BJ (cell line): ENCODE measurements at regions not wholly inside any gene's neighbourhood (a gene's known extent, or its start where the extent isn't known, plus 50 kb on each side); places are given as distances from the start of the nearest gene placed in this dataset.

Experiments used
- CTCF ChIA-PET: fragments of 350-600 bp; formaldehyde crosslinking; extraction: SDS; loops from one replicate; lab custom pipeline; 2021; ENCODE audit warnings: antibody characterized with exemption, inconsistent platforms; lab: Yijun Ruan, JAX
- POLR2A ChIA-PET: fragments of 300-600 bp; sonication (Branson Sonifier 250); formaldehyde crosslinking; extraction: SDS; loops from one replicate; lab custom pipeline; 2021; ENCODE audit warnings: antibody characterized with exemption; lab: Charles Lee
- DNase-seq: peaks from one replicate; pipeline ENCODE4 v3.0.0-alpha.2; 2011; ENCODE audit warnings: low read depth
- H3K27me3 ChIP-seq: 2 replicates; pipeline ENCODE4 v1.6.0; 2011; ENCODE audit warnings: low read length; ENCODE audit not compliant: control insufficient read depth, insufficient read depth
- H3K36me3 ChIP-seq: 2 replicates; pipeline ENCODE4 v1.5.1; 2011; ENCODE audit warnings: low read length; ENCODE audit not compliant: control insufficient read depth, insufficient read depth
- H3K4me3 ChIP-seq: 2 replicates; pipeline ENCODE4 v1.5.1; 2011; ENCODE audit warnings: low read depth, mild to moderate bottlenecking, control low read depth, low read length
- TF ChIP-seq, protein P1 (sequence below): IDR thresholded peaks from 2 replicates; pipeline ENCODE4 v1.5.1; 2011; ENCODE audit warnings: low read depth, mild to moderate bottlenecking, control low read depth, inconsistent platforms, low read length, moderate library complexity; ENCODE audit not compliant: insufficient read depth

DNA sequence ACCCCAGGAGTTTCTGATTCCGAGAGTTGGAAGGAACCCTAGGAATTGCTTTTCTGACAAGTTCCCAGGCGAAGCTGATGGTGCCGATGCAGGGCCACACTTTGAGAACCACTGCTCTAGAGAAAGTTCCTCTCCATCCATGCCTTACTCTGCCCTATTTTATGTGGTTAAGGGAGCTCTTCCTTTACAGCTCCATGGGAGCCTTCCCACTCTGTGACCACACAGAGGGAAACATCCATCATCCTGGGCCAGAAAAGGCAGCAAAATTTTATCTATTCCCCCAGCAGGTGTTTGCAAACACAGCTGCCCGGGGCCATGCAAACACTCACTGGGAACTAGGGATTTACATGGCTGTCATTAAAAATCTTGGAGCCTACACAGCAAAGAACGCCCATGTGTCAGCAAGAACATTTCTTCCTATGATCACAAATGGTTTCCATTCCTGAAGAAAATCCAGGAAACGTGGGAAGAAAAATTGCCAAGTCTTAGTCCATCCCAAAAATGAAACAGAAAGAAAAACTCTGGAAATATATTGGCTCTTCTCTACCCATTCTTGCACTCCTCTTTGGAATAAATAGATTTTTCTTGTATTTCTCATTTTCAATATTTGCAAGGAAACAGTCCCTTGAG is 252.7 kb downstream of the PMP22 start:
- Histone ChIP-seq H3K36me3 (no peaks in the 10 kb centered on the region), H3K27me3 (no peaks in the 10 kb centered on the region), H3K4me3 (no peak overlapping the region)
- TF ChIP-seq, protein P1, sequence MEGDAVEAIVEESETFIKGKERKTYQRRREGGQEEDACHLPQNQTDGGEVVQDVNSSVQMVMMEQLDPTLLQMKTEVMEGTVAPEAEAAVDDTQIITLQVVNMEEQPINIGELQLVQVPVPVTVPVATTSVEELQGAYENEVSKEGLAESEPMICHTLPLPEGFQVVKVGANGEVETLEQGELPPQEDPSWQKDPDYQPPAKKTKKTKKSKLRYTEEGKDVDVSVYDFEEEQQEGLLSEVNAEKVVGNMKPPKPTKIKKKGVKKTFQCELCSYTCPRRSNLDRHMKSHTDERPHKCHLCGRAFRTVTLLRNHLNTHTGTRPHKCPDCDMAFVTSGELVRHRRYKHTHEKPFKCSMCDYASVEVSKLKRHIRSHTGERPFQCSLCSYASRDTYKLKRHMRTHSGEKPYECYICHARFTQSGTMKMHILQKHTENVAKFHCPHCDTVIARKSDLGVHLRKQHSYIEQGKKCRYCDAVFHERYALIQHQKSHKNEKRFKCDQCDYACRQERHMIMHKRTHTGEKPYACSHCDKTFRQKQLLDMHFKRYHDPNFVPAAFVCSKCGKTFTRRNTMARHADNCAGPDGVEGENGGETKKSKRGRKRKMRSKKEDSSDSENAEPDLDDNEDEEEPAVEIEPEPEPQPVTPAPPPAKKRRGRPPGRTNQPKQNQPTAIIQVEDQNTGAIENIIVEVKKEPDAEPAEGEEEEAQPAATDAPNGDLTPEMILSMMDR = no peak
- CTCF ChIA-PET = no interaction called here
- no peak for DNase-seq
- POLR2A ChIA-PET = no interaction called here

DNA sequence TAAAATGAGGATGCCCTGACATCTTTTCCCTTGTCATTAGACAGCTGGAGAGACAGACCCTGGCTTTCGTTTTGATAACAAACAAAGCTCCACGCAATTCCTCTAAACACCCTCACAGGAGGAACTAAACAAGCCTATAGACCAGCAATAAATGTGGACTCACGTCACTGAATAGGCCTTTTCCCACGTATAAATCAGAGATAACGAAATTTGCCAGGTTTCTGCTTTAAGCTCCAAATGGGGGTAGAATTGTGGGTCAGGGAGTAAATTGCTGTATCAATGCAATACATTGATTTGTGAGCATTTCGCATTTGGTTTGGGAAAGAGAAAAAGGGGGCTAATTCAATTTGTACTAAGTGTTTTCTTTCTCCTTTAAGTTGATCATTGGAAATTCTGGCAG is 256.0 kb downstream of the PMP22 start:
- Histone ChIP-seq H3K4me3 (no peak overlapping the region), H3K27me3 (no peaks in the 10 kb centered on the region), H3K36me3 (no peaks in the 10 kb centered on the region)
- ChIA-PET POLR2A (no interaction called here), CTCF (no interaction called here)
- DNase-seq = no peak
- TF ChIP-seq, protein P1 = no peak

DNA sequence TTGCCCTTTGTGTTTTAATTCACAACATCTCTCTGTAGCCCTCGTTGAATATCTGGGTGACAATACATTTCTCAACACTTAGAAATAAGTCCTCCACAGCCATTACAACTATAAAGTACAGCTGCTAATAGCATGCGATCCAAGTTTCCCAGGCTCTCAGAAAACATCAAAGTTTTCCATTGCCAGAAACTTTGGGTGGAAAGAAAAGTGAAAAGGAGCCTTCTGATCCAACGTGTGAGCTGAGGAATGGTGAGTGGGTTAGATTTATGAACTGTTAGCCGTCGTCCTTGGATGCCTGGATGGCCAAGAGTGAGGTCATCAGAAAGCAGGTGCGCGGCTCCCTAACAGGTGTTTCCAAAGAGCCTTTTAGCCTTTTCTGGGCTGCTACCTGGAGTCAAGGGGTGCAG is 258.0 kb downstream of the PMP22 start:
- CTCF ChIA-PET = no interaction called here

DNA sequence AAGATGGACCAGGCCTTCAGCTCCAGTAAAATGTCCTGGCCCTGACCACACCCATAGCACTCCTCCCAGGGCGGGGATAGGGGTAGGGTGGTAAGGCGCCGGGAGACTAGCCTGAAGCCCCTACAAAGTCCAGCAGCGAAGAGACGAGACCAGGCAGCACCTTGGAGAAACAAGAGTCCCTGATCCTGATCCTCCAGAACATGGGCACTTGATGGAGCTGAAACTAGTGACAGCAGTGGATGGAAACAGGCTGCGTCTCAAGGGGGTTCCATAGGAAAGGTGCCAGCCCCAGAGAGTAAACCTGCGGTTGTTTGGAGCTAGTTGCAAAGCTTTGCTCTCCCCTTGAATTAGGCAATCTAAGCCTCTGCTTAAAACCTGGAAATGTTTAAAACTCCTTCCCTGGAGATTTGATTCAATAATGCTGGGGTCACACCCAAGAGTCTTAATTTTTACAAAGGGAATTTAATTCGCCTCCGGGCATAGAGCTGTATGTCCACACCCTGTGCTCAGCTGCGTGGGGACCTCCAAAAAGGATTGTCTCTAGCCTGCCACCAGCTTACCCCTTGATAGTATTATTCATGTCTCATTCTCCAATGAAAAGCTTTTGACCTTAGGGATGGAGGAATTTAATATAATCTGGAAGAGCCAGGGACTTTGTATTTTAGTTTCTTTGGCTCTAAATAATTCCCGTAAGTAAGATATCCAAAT is 258.6 kb downstream of the PMP22 start:
- no peak overlapping the region for H3K4me3 ChIP-seq
- H3K36me3 ChIP-seq = no peaks in the 10 kb centered on the region
- TF ChIP-seq, protein P1 = no peak
- DNase-seq = no peak
- no peaks in the 10 kb centered on the region for H3K27me3 ChIP-seq
- ChIA-PET POLR2A (no interaction called here), CTCF (no interaction called here)

More for the DNA sequence above, 258.0 kb downstream of the PMP22 start:
- Histone ChIP-seq H3K4me3 (no peak overlapping the region), H3K27me3 (no peaks in the 10 kb centered on the region), H3K36me3 (no peaks in the 10 kb centered on the region)
- DNase-seq = no peak
- TF ChIP-seq, protein P1 = no peak
- POLR2A ChIA-PET = no interaction called here

DNA sequence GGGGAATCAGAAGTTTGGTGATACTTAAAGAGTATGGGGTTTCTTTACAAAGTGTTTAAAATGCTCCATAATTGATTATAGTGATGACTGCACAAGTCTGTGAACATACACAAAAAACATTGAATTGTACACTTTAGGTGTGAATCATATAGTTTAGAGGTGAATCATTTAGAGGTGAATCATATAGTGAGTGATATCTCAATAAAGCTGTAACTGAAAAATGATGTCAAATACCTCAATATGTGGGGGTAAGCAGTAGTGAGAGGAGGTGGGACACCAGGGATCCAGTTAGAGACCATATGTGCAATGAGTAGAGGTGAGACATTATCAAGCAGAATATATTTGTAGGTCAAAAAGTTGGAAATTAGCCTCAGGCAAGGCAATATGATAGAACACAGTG is 264.5 kb downstream of the PMP22 start:
- H3K27me3 ChIP-seq = no peaks in the 10 kb centered on the region
- ChIA-PET POLR2A (no interaction called here), CTCF (no interaction called here)
- TF ChIP-seq, protein P1 = no peak
- no peak overlapping the region for H3K4me3 ChIP-seq
- no peak for DNase-seq
- H3K36me3 ChIP-seq = no peaks in the 10 kb centered on the region
